Neural progenitor cell (in vitro differentiated cells): ENCODE measurements at regions not wholly inside any gene's neighbourhood (a gene's known extent, or its start where the extent isn't known, plus 50 kb on each side); places are given as distances from the start of the nearest gene placed in this dataset.

Experiments
- DNase-seq: peaks from one replicate; pipeline ENCODE4 v3.0.0-alpha.2; 2016; ENCODE audit warnings: low spot score
- H2AFZ ChIP-seq: fragments of 200-600 bp; sonication (generic); replicated peaks from 2 replicates; pipeline ENCODE4 v1.6.1; 2016; ENCODE audit warnings: antibody characterized with exemption
- H3F3A ChIP-seq: fragments of 200-600 bp; sonication (generic); 2 replicates; pipeline ENCODE4 v1.6.1; 2016; ENCODE audit warnings: antibody characterized with exemption, low read depth
- H3K27ac ChIP-seq: fragments of 200-600 bp; sonication (generic); 2 replicates; pipeline ENCODE4 v1.5.1; 2016; ENCODE audit warnings: mild to moderate bottlenecking
- H3K27me3 ChIP-seq: fragments of 200-600 bp; sonication (generic); 2 replicates; pipeline ENCODE4 v1.6.1; 2016; ENCODE audit warnings: mild to moderate bottlenecking, moderate library complexity
- H3K36me3 ChIP-seq: fragments of 200-600 bp; sonication (generic); 2 replicates; pipeline ENCODE4 v1.5.1; 2016
- H3K4me1 ChIP-seq: fragments of 200-600 bp; sonication (generic); 2 replicates; pipeline ENCODE4 v1.6.1; 2016; ENCODE audit warnings: mixed run types
- H3K4me2 ChIP-seq: fragments of 200-600 bp; sonication (generic); 2 replicates; pipeline ENCODE4 v1.6.1; 2016
- H3K4me3 ChIP-seq: fragments of 200-600 bp; sonication (generic); 2 replicates; pipeline ENCODE4 v1.5.1; 2016
- H3K79me2 ChIP-seq: fragments of 200-600 bp; sonication (generic); 2 replicates; pipeline ENCODE4 v1.6.1; 2016; ENCODE audit warnings: low read depth
- H3K9ac ChIP-seq: fragments of 200-600 bp; sonication (generic); 2 replicates; pipeline ENCODE4 v1.6.1; 2016
- H3K9me3 ChIP-seq: fragments of 200-600 bp; sonication (generic); 2 replicates; pipeline ENCODE4 v1.5.1; 2016; ENCODE audit warnings: low read depth
- H4K20me1 ChIP-seq: fragments of 200-600 bp; sonication (generic); 2 replicates; pipeline ENCODE4 v1.6.1; 2016; ENCODE audit warnings: low read depth
- H3K27ac Mint-ChIP-seq: 3 replicates; pipeline ENCODE4 v1.8.0; 2021; ENCODE audit warnings: mixed read lengths
- H3K27me3 Mint-ChIP-seq: 2 replicates; pipeline ENCODE4 v1.8.0; 2022; ENCODE audit warnings: low read depth, mild to moderate bottlenecking, inconsistent platforms, moderate library complexity, mixed read lengths; ENCODE audit not compliant: insufficient read depth
- H3K36me3 Mint-ChIP-seq: 3 replicates; pipeline ENCODE4 v1.8.0; 2021; ENCODE audit warnings: mixed read lengths
- H3K4me1 Mint-ChIP-seq: 3 replicates; pipeline ENCODE4 v1.8.0; 2021; ENCODE audit warnings: mixed read lengths
- H3K4me3 Mint-ChIP-seq: 3 replicates; pipeline ENCODE4 v1.8.0; 2021; ENCODE audit warnings: mild to moderate bottlenecking, moderate library complexity, mixed read lengths
- H3K9me3 Mint-ChIP-seq: 3 replicates; pipeline ENCODE4 v1.8.0; 2020; ENCODE audit warnings: mixed read lengths
- CTCF ChIP-seq: fragments of 200-600 bp; sonication (generic); IDR thresholded peaks from 2 replicates; pipeline ENCODE4 v1.5.1; 2017; ENCODE audit warnings: antibody characterized with exemption, mild to moderate bottlenecking
- EZH2 ChIP-seq: fragments of 200-600 bp; sonication (generic); IDR thresholded peaks from 2 replicates; pipeline ENCODE4 v1.6.1; 2017; ENCODE audit warnings: antibody characterized with exemption, mild to moderate bottlenecking, moderate library complexity
- EZH2phosphoT487 ChIP-seq: fragments of 200-600 bp; sonication (generic); IDR thresholded peaks from 2 replicates; pipeline ENCODE4 v1.6.1; 2017; ENCODE audit warnings: antibody characterized with exemption

- no peak for DNase-seq
- TF ChIP-seq EZH2 (no peak), CTCF (no peak), EZH2phosphoT487 (no peak)
Measured at GRCh38 chr1:34418166-34418565, 241.5 kb downstream of the C1orf94 start.

GRCh38 chr1:34419663-34420136 is 243.0 kb downstream of the C1orf94 start:
- H3K9me3 ChIP-seq: no peaks in the 10 kb centered on the region
- Mint-ChIP-seq H3K9me3 (no peaks in the 10 kb centered on the region), H3K4me3 (no peak overlapping the region), H3K36me3 (no peaks in the 10 kb centered on the region), H3K27ac (no peak overlapping the region), H3K27me3 (peaks cover 4% of the 10 kb centered on the region), H3K4me1 (no peaks in the 10 kb centered on the region)
- no peak overlapping the region for H3K9ac ChIP-seq
- H3K27ac ChIP-seq: no peak overlapping the region
- H2AFZ ChIP-seq: peak overlapping the region; percentile 96
- H3K4me3 ChIP-seq: no peak overlapping the region
- no peaks in the 10 kb centered on the region for H3K4me1 ChIP-seq
- H4K20me1 ChIP-seq: no peaks in the 10 kb centered on the region
- H3K27me3 ChIP-seq: no peaks in the 10 kb centered on the region
- DNase-seq: peak; percentile 59
- TF ChIP-seq EZH2: no peak
- TF ChIP-seq CTCF: peak; percentile 44
- no peak overlapping the region for H3K4me2 ChIP-seq
- no peaks in the 10 kb centered on the region for H3K36me3 ChIP-seq
- no peaks in the 10 kb centered on the region for H3F3A ChIP-seq
- no peaks in the 10 kb centered on the region for H3K79me2 ChIP-seq

More at GRCh38 chr1:34418166-34418565, 241.5 kb downstream of the C1orf94 start:
- H3K4me3 Mint-ChIP-seq: no peak overlapping the region
- Histone ChIP-seq H3K4me1 (no peaks in the 10 kb centered on the region), H3K4me2 (no peak overlapping the region), H3K9ac (no peak overlapping the region), H4K20me1 (no peaks in the 10 kb centered on the region), H3K27ac (no peak overlapping the region), H3K4me3 (no peak overlapping the region), H2AFZ (no peak overlapping the region), H3F3A (no peaks in the 10 kb centered on the region), H3K9me3 (no peaks in the 10 kb centered on the region), H3K36me3 (no peaks in the 10 kb centered on the region), H3K79me2 (no peaks in the 10 kb centered on the region), H3K27me3 (no peaks in the 10 kb centered on the region)
- no peaks in the 10 kb centered on the region for H3K36me3 Mint-ChIP-seq
- no peaks in the 10 kb centered on the region for H3K9me3 Mint-ChIP-seq
- no peak overlapping the region for H3K27ac Mint-ChIP-seq
- no peaks in the 10 kb centered on the region for H3K4me1 Mint-ChIP-seq
- H3K27me3 Mint-ChIP-seq: peaks cover 4% of the 10 kb centered on the region

GRCh38 chr1:34425046-34425445 is 248.3 kb downstream of the C1orf94 start:
- H4K20me1 ChIP-seq: no peaks in the 10 kb centered on the region
- Mint-ChIP-seq H3K36me3 (no peaks in the 10 kb centered on the region), H3K9me3 (no peaks in the 10 kb centered on the region), H3K4me1 (no peaks in the 10 kb centered on the region), H3K27me3 (peaks cover 4% of the 10 kb centered on the region), H3K27ac (no peak overlapping the region), H3K4me3 (no peak overlapping the region)
- H3K27ac ChIP-seq: no peak overlapping the region
- H3K9ac ChIP-seq: no peak overlapping the region
- no peak overlapping the region for H3K4me3 ChIP-seq
- H3K79me2 ChIP-seq: no peaks in the 10 kb centered on the region
- H3K36me3 ChIP-seq: no peaks in the 10 kb centered on the region
- no peaks in the 10 kb centered on the region for H3F3A ChIP-seq
- no peaks in the 10 kb centered on the region for H3K9me3 ChIP-seq
- TF ChIP-seq CTCF (no peak), EZH2phosphoT487 (no peak), EZH2 (no peak)
- H3K4me1 ChIP-seq: no peaks in the 10 kb centered on the region
- no peaks in the 10 kb centered on the region for H3K27me3 ChIP-seq
- DNase-seq: no peak
- H2AFZ ChIP-seq: no peak overlapping the region
- H3K4me2 ChIP-seq: no peak overlapping the region
